Esophagus squamous epithelium (tissue), 4 donors: ENCODE measurements at regions not wholly inside any gene's neighbourhood (a gene's known extent, or its start where the extent isn't known, plus 50 kb on each side); places are given as distances from the start of the nearest gene placed in this dataset.
"Not testable (repeated sequence)": the region's sequence is repeated elsewhere in the genome, so short reads cannot be mapped to it uniquely, and the experiment has no call there.

ENCODE experiments used
- CTCF ChIP-seq, 6 experiments: fragments of 450-650 bp in 4 of 6; fragments of 200-600 bp in 2 of 6; sonication (generic) in 2 of 6; IDR thresholded peaks; one replicate each; pipeline ENCODE4 v1.5.1; 2016 to 2019; ENCODE audit warnings: antibody characterized with exemption in 6 of 6, mild to moderate bottlenecking in 4 of 6, moderate library complexity in 4 of 6
- POLR2A ChIP-seq, 4 donors: fragments of 450-650 bp; IDR thresholded peaks; one replicate each; pipeline ENCODE4 v1.6.1; 2017; ENCODE audit warnings: antibody characterized with exemption in 4 of 4, mild to moderate bottlenecking in 4 of 4, moderate library complexity in 3 of 4

GRCh38 chr7:65602495-65602894 is 228.8 kb downstream of the ZNF92 start:
- not testable (repeated sequence) for TF ChIP-seq CTCF, POLR2A (IDR thresholded peaks at IDR 0.05)
